Stimulated activated CD4-positive, alpha-beta T cell treated with anti-CD3 and anti-CD28 coated beads, Interleukin-1b, Interleukin-23, amount 100 ng/mL, for 48 hours (primary cell): ENCODE measurements at regions not wholly inside any gene's neighbourhood (a gene's known extent, or its start where the extent isn't known, plus 50 kb on each side); places are given as distances from the start of the nearest gene placed in this dataset.

Source experiments
- DNase-seq: peaks from one replicate; pipeline ENCODE4 v3.0.0-alpha.2; 2020

- no peak for DNase-seq
Measured at GRCh38 chr15:46442901-46443590, 808.2 kb downstream of the SQOR start.

GRCh38 chr15:46450112-46450809 lies 815.4 kb downstream of the SQOR start:
- no peak for DNase-seq

- no peak for DNase-seq
Measured at GRCh38 chr15:46450810-46451182, 816.0 kb downstream of the SQOR start.

- DNase-seq, result no peak
Measured at GRCh38 chr15:46452297-46452820, 817.5 kb downstream of the SQOR start.

GRCh38 chr15:46456456-46456855 lies 821.6 kb downstream of the SQOR start:
- no peak for DNase-seq

GRCh38 chr15:46460431-46461094 lies 825.7 kb downstream of the SQOR start:
- no peak for DNase-seq

GRCh38 chr15:46461416-46461815 lies 826.6 kb downstream of the SQOR start:
- no peak for DNase-seq

- no peak for DNase-seq
Measured at GRCh38 chr15:46467041-46467440, 832.2 kb downstream of the SQOR start.

- DNase-seq, result no peak
Measured at GRCh38 chr15:46471096-46471495, 836.3 kb downstream of the SQOR start.

- DNase-seq, result no peak
Measured at GRCh38 chr15:46489276-46489675, 854.4 kb downstream of the SQOR start.

- no peak for DNase-seq
Measured at GRCh38 chr15:46496491-46497115, 861.8 kb downstream of the SQOR start.

- no peak for DNase-seq
Measured at GRCh38 chr15:46502667-46503066, 867.8 kb downstream of the SQOR start.

GRCh38 chr15:46518381-46518780 lies 883.6 kb downstream of the SQOR start:
- DNase-seq, result no peak

- no peak for DNase-seq
Measured at GRCh38 chr15:46523701-46524100, 888.9 kb downstream of the SQOR start.

GRCh38 chr15:46525984-46526725 lies 891.3 kb downstream of the SQOR start:
- DNase-seq, result no peak

- no peak for DNase-seq
Measured at GRCh38 chr15:46526726-46527110, 891.9 kb downstream of the SQOR start.

- DNase-seq, result no peak
Measured at GRCh38 chr15:46543626-46544025, 908.8 kb downstream of the SQOR start.

GRCh38 chr15:46548989-46549388 lies 914.2 kb downstream of the SQOR start:
- DNase-seq, result no peak

- DNase-seq, result no peak
Measured at GRCh38 chr15:46552316-46552715, 917.5 kb downstream of the SQOR start.

GRCh38 chr15:46555547-46555946 lies 920.7 kb downstream of the SQOR start:
- DNase-seq, result no peak

GRCh38 chr15:46556010-46556409 lies 921.2 kb downstream of the SQOR start:
- no peak for DNase-seq

GRCh38 chr15:46556559-46557379 lies 921.9 kb downstream of the SQOR start:
- no peak for DNase-seq
